DOHH2 (cell line): ENCODE measurements at regions not wholly inside any gene's neighbourhood (a gene's known extent, or its start where the extent isn't known, plus 50 kb on each side); places are given as distances from the start of the nearest gene placed in this dataset.

Source experiments
- EZH2phosphoT487 ChIP-seq: fragments of 200-600 bp; sonication (generic); IDR thresholded peaks from 2 replicates; pipeline ENCODE4 v1.6.1; 2017; ENCODE audit warnings: borderline replicate concordance, mild to moderate bottlenecking, antibody characterized with exemption, low read length, moderate library complexity, mixed read lengths
- TF ChIP-seq, protein P1 (sequence below): fragments of 200-600 bp; sonication (generic); IDR thresholded peaks from one replicate; pipeline ENCODE4 v1.5.1; 2014; ENCODE audit warnings: antibody characterized with exemption, mild to moderate bottlenecking, low read depth, low read length; ENCODE audit not compliant: poor library complexity, severe bottlenecking

DNA sequence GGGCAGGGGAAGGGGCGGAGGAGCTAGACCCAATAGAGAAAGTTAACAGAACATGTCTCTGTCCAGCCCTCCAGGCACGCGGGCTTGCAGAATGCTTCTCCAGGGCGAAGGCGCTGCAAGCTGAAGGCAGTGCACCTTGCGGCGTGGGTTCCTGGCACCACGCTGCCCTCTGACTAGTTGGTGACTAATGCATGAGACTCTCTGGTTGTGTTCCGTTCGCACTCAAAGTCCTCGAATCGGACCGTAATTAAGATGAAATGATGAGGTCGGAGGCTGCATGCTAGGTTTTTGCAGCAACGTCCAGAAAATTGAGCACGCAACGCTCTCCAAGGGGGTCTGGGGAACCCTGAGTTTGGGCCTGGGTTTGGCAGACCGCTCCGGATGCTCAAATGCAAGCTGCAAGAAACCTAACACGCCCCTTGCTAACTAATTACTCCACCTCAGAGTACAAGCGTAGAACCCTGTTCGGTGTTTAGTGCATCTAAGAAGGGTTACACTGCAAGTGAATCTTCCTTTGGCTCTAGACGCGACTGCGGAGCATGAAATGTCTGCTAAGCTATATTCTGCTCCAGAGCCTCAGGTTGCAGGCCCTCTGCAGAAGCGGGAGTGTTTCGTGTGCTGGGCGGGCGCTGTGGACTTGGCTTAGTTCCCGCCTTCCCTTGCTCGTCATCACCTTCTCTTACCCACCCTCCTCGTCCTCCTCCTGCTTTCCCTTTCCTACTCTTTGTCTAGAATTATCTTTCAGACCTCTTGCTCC is 57.1 kb upstream of the NKAP start:
- TF ChIP-seq, protein P1, sequence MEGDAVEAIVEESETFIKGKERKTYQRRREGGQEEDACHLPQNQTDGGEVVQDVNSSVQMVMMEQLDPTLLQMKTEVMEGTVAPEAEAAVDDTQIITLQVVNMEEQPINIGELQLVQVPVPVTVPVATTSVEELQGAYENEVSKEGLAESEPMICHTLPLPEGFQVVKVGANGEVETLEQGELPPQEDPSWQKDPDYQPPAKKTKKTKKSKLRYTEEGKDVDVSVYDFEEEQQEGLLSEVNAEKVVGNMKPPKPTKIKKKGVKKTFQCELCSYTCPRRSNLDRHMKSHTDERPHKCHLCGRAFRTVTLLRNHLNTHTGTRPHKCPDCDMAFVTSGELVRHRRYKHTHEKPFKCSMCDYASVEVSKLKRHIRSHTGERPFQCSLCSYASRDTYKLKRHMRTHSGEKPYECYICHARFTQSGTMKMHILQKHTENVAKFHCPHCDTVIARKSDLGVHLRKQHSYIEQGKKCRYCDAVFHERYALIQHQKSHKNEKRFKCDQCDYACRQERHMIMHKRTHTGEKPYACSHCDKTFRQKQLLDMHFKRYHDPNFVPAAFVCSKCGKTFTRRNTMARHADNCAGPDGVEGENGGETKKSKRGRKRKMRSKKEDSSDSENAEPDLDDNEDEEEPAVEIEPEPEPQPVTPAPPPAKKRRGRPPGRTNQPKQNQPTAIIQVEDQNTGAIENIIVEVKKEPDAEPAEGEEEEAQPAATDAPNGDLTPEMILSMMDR: no peak
- TF ChIP-seq EZH2phosphoT487: no peak
